OCI-LY3 (cell line): ENCODE measurements at regions not wholly inside any gene's neighbourhood (a gene's known extent, or its start where the extent isn't known, plus 50 kb on each side); places are given as distances from the start of the nearest gene placed in this dataset.

ENCODE experiments used
- CTCF ChIP-seq: fragments of 200-600, 300-600 bp; sonication (generic); IDR thresholded peaks from 2 replicates; pipeline ENCODE4 v1.5.1; 2014; ENCODE audit warnings: antibody characterized with exemption, low read length, low read depth
- EZH2phosphoT487 ChIP-seq: fragments of 200-600 bp; shearing (Covaris generic); IDR thresholded peaks from 2 replicates; pipeline ENCODE4 v1.6.1; 2018; ENCODE audit warnings: antibody characterized with exemption, mixed run types, low read depth

GRCh38 chr2:62573936-62574335 lies 67.9 kb upstream of the TMEM17 start:
- TF ChIP-seq CTCF (no peak), EZH2phosphoT487 (no peak)
